Erythroblast (primary cell): ENCODE measurements at regions not wholly inside any gene's neighbourhood (a gene's known extent, or its start where the extent isn't known, plus 50 kb on each side); places are given as distances from the start of the nearest gene placed in this dataset.
"Not testable (repeated sequence)": the region's sequence is repeated elsewhere in the genome, so short reads cannot be mapped to it uniquely, and the experiment has no call there.

Source experiments
- DNase-seq, 2 experiments: peaks; one replicate each; lab custom pipeline; 2025; lab: John Stamatoyannopoulos, UW
- GATA1 ChIP-seq: IDR thresholded peaks from 2 replicates; pipeline ENCODE4 v1.6.1; 2011; ENCODE audit warnings: low read depth, mild to moderate bottlenecking, control low read depth, low read length, moderate library complexity
- POLR2A ChIP-seq: IDR thresholded peaks from 2 replicates; pipeline ENCODE4 v1.6.1; 2011; ENCODE audit warnings: mild to moderate bottlenecking, low read length

DNA sequence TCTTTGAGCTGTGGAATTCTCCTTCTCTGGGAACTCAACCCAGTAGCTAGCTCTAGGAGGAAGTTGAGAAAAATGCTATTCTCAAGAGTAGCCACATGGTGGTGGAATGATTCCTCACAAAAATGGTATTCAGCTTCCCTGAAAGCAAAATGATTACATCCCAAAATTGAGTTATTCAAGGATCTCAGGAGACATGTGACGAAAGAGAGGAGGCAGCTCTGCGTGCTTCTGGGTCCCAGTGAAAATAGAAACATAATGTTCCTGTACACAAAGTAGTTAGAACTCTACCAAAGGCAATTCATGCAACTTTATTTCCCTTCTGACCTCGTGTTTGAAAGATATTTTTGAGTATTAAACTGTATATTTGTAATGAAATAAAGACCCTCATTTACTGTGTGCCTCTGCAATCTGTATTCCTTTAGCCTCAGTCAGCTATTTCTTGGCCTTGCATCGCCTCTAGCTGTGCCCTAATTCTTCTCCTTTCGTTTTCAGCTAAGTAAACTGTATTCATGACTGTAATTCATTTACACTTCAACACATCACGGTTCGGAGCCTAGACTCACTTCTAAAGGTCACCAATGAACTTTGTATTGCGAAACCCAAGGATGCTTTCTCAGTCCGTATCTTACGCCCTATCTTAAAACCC, 167.3 kb downstream of the FASLG start:
- DNase-seq: peak; percentile 46 to 85
- TF ChIP-seq GATA1 (no peak), POLR2A (no peak)

DNA sequence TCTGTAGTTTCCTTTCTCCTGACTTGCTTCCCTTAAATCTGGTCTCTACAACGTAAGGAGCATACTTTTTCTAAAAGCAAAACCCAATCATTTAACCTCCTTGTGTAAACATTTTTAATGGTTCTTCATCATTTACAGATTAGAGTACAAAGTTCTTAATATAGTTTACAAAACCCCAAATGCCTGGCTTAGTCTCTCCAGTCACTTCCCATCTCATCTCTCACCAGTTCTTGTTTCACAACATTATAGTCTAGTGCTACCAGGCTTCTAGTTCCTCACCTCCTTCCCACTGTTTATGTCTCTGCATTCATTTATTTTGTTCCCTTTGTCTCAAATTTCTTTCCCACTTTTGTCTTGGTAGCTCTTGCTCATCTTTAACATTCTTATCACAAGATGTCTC, 168.4 kb downstream of the FASLG start:
- DNase-seq: no peak
- TF ChIP-seq GATA1 (no peak), POLR2A (no peak)

DNA sequence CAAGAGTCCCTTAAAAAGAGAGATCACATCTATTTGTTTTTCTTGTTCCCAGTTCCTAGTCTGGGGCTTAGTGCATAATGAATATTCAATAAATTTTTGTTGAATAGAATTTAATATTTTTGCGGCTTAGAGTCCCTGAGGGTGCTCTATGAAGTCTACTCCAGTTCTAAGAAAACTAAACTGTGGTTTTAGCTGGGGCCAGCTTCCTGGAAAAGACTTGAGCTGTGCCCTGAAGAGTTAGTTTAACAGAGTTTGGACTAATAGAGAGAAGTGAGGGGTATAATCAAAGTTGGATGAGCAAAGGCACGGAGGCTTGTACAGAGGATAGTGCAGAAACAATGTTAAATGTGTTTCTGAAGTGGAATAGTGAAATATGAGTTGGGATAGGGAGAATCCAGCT, 168.9 kb downstream of the FASLG start:
- TF ChIP-seq GATA1 (no peak), POLR2A (no peak)
- DNase-seq: no peak

DNA sequence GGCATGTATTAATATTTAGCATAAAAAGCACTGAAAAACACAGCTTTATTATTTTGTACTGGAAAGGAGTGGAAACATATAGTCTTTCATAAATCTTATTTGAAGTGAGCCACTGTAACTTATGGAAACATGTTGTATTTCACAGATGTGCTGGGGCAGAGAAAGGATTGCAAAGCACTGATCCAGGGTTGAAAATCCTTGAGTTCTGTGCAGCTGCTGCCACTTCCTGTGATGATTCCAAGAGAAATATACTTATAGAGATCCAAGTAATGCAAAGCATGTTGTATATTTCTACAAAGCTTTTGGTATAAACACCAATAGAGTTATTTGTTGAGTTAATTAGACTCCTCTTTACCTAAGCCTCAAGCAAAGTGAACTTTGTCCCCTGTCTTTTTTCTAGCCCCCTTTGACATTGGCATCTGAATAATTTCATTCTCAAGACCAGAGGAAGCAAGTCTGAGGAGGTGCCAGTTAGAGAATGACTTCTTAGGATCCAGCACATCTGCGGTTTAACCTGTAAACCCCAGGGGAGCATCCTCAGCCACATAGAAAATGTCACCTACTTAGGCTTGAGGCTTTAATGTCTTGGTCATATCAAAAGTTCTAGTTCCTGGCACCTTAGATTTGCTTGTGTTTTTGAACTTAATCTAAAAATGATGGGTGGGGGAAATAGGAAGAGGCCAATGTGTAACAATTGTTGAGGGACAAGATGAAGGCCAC, 173.3 kb downstream of the FASLG start:
- TF ChIP-seq GATA1 (no peak), POLR2A (no peak)
- no peak for DNase-seq

DNA sequence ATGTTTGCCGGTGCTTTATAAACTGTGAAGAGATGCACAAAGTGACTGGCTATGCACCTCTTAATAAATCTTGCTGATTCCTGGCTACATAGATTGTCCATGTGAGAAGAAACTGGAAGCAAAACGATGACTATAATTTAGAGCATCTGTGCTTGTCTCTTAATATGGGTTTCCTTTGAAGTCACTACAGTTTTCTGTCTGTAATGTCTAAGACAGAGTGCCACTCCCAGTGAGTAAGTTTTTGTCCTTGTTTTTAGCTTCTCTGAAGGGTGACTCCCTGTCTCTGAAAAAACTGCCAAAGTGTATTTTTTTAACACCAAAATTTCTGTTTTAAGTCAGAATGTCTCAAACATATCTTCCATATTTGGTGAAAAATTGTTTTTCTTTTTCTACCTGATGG, 175.1 kb downstream of the FASLG start:
- no peak for TF ChIP-seq POLR2A
- TF ChIP-seq GATA1: no peak
- DNase-seq: no peak

DNA sequence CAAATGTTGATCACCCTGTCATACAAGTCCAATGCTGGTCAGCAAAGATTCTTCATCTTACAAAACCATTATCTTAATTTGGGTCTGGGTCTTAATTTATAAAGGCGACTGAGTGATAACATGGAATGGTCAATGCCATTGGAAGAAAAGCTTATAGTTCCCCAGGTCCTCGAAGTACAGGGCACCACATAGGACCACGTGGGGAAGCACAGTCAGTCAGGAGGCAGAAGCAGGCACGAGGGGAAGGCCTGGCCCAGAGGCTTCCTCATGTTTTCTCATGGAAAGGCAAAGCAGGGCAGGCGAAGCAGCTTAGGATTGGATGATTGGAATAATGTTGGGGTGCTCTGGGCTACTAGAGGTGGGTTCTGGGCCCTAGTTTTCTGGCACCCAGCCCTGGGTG, 175.7 kb downstream of the FASLG start:
- TF ChIP-seq GATA1: no peak
- TF ChIP-seq POLR2A: no peak
- DNase-seq: no peak

DNA sequence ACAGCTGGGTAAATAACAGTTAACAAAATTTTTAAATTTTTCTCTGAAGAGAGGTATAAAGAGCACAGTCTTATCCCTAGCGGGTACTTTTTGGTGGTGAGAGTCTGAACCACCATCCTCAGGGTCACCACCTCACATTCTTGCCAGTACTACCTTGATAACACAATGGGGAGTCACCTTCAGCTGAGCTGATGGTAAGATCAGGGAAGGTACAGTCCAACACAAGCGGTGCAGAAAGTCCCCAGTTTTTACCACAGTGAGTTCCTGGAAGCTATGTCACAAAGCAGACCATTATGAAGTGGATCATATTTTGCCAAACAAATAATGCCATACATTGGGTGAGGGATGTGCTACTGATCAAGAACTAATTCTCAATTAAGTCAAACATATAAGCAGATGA, 176.9 kb downstream of the FASLG start:
- TF ChIP-seq GATA1: no peak
- no peak for TF ChIP-seq POLR2A
- no peak for DNase-seq

DNA sequence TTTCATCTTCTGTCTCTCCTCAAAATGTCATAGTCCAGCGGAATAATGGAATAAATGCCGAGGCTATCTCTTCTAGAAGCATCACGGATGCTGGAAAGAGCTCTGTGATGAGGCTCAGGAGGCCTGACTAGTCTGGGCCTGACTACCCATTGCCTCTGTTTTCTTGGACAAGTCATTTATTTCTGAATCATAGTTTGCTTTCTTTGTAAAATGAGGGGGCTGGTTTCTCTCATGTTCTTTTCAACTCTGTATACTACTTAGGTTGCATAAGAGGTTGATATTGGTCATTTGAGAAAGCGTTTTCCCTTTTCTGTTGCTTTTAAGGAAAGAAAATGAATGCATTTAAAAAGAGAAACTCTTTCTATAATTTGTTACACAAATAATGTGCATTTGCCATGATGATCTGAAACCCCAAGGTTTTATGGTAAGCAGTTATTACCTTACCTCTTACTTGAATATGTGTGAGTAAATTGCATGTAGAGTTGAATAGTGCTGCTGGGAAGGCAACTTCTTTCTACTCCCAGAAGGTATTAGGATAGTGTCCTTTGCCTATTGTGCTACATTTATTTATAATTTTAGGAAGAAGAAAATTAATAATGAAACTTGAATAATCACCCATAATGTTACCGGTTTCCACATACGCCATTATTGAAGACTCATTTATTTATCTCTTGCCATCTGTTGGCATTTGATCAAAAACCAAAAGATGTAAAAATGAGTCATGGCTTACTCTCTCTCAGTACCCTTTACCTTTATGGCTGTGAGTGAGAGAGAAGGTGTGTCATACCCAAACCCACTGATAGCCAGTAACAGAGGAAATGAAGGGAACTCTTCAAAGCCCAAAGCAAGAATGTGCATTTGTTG, 179.1 kb downstream of the FASLG start:
- DNase-seq: peak in 1 of 2 experiments; percentile 4
- TF ChIP-seq POLR2A (no peak), GATA1 (no peak)

DNA sequence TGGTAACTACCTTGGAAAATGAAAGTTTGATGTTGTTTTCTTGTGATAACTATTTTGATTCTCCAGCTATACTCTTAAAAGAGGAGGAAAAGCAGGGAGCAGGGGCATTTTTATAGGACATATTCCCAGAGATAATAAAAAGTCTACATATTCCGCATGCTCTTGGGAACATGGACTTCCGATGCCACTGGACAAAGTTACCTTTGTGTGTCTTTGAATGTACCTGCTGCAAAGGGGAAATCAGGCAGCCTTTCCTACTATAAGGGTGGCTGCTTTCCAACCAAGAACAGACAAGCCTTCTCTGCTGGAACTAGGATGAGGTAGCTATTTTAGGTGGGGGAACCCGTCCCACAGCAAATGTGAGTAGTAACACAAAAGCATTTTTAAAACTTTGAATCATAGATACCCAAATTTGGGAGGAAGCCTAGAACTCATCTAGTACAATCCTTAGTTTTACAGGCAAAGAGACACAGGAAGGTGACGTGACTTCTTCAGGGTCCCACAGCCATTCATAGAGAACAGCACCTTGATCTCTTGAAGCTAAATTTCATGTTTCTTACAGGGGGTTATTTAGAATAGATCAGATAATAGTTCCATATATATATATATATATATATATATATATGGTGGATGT, 179.9 kb downstream of the FASLG start:
- TF ChIP-seq POLR2A (no peak), GATA1 (no peak)
- DNase-seq: no peak

DNA sequence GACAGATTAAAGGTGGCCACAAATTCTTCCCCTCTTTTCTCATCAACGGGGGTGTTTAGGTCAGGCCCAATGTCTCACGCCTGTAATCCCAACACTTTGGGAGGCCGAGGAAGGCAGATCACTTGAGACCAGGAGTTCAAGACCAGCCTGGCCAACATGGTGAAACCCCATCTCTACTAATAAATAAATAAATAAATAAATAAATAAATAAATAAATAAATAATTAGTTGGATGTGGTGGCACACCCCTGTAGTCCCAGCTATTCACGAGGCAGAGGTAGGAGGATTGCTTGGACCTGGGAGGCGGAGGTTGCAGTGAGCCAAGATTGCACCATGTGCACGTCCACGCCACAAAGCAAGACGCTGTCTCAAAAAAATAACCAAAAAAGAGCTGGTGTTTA, 180.7 kb downstream of the FASLG start:
- not testable (repeated sequence) for DNase-seq

DNA sequence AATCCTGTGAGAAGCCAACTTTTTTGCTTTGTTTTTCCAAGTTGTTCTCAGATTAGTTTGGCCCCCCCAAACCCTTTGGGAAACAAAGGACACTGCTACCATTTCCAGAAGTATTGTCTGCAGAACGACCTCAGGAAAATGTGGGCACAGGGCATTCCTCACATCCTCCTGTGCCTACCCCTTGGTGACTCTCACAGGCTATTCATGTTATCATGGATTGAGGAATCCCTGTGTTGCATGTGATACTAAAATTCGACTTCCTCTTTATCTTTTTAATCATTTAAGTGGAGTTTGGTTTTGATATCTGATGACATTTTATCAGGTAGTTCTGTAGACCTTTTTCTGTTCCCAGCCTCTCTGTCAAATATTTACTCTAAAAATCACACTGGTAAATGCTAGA, 184.5 kb downstream of the FASLG start:
- TF ChIP-seq POLR2A (no peak), GATA1 (no peak)
- no peak for DNase-seq

DNA sequence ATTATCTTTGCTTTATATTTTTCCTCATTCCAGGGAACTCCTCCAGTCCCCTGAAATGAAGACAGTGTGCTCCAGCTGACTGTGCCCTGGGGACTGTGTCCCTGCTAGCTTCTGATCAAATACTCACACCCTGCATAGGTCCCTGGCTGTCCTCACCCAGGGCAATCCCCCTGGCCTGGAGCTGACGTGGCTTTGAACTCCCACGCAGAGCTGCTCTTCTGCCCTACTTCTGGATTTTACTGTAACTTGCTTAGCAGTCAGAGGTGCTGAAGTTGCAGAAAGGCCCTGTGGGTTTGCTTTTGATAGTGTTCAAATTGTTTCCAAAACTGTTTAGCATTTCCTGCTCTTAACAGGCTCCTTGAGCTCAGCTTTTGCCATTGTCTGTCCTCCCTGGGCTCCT, 186.5 kb downstream of the FASLG start:
- TF ChIP-seq GATA1 (no peak), POLR2A (no peak)
- DNase-seq: no peak

DNA sequence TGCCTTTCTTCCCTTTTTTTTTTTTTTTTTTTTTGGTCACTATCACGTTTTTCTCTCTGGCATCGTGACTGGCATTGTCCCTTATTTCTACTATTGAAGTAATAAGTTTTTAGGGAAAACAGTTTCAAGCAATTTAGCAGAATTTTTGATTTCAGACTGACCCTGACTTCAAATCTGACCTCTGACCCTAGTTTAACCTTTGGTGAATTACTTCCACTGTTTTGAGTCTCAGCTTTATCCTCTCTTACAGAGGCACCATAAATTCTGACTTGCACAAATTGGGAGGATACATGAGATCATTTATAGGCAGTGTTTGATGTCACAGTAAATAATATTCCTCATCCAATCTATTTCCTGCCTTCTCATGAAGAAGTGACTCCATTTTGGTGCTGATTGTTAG, 187.0 kb downstream of the FASLG start:
- DNase-seq: no peak
- TF ChIP-seq GATA1: no peak
- TF ChIP-seq POLR2A: no peak

DNA sequence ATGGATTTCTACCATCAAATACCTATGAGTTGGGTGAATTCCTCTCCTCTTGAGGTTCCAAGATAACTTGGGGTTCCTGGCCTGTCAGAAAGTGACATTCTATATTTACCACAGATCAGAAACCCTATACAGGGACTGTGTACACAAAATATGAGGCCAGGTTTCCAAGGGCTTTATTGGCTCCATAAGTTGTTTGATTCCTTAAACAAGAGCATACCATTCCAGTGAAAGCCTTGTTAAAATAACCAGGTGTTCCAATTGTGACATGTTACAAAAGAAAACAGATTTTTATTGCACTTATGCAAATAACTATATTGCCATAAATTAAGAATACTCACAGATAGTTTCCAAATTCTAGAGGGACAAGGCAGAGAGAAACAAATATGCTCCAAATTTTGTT, 188.9 kb downstream of the FASLG start:
- not testable (repeated sequence) for DNase-seq
